Suprapubic skin (tissue), 4 donors: ENCODE measurements at regions not wholly inside any gene's neighbourhood (a gene's known extent, or its start where the extent isn't known, plus 50 kb on each side); places are given as distances from the start of the nearest gene placed in this dataset.

Experiments used
- DNase-seq, 2 donors: peaks; one replicate each; pipeline ENCODE4 v3.0.0-alpha.2; 2019; ENCODE audit warnings: low spot score in 2 of 2
- H3K27ac ChIP-seq: fragments of 200-600 bp; sonication (generic); one replicate; pipeline ENCODE4 v1.5.1; 2019
- H3K27me3 ChIP-seq: fragments of 200-600 bp; sonication (generic); one replicate; pipeline ENCODE4 v1.5.1; 2019
- H3K36me3 ChIP-seq: fragments of 200-600 bp; sonication (generic); one replicate; pipeline ENCODE4 v1.5.1; 2019
- H3K4me1 ChIP-seq: fragments of 200-600 bp; sonication (generic); one replicate; pipeline ENCODE4 v1.5.1; 2019
- H3K4me3 ChIP-seq: fragments of 200-600 bp; sonication (generic); one replicate; pipeline ENCODE4 v1.5.1; 2019; ENCODE audit warnings: mild to moderate bottlenecking
- H3K9me3 ChIP-seq: fragments of 200-600 bp; sonication (generic); one replicate; pipeline ENCODE4 v1.5.1; 2019
- EP300 ChIP-seq: sonication (generic); formaldehyde crosslinking; IDR thresholded peaks from one replicate; pipeline ENCODE4 v1.6.1; 2017; ENCODE audit warnings: antibody characterized with exemption
- POLR2A ChIP-seq, 2 donors: fragments of 450-650 bp; IDR thresholded peaks; one replicate each; pipeline ENCODE4 v1.6.1; 2017; ENCODE audit warnings: antibody characterized with exemption in 2 of 2, mild to moderate bottlenecking in 2 of 2, moderate library complexity in 2 of 2
- POLR2AphosphoS5 ChIP-seq, 3 donors: sonication (generic); formaldehyde crosslinking; IDR thresholded peaks; one replicate each; pipeline ENCODE4 v1.6.1; 2017; ENCODE audit warnings: antibody characterized with exemption in 3 of 3
- WGBS: methylation state at CpG from one replicate; pipeline ENCODE4 v1.1.5; 2018; 5-methylcytosine and 5-hydroxymethylcytosine counted together
- TF ChIP-seq, protein P1 (sequence below), 2 donors: fragments of 200-600 bp in 1 of 2; fragments of 450-650 bp in 1 of 2; sonication (generic) in 1 of 2; IDR thresholded peaks; one replicate each; pipeline ENCODE4 v1.5.1; 2016 to 2019; ENCODE audit warnings: antibody characterized with exemption in 2 of 2, mild to moderate bottlenecking in 1 of 2, moderate library complexity in 1 of 2

DNA sequence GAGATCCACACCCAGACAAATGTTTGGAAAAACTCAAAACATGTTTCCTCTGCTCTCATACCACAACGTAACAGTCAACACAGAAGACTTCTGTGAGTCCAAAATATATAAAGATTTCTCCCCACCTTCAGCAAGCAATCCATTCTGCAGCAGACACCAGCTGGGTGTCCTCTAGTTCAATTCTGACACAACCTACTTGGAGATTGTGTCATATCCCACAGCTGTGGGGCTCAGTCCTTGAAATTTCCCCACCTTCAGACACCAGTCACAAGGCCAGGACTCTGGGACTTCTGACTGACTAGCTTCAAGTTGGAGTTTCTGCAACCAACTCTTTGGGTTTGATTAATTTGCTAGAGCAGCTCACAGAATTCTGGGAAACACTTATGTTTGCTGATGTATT, 244.8 kb upstream of the CDYL start:
- H3K27ac ChIP-seq: no peak overlapping the region
- H3K27me3 ChIP-seq: no peaks in the 10 kb centered on the region
- no peak for DNase-seq
- WGBS: 84% methylated on average over 1 of the region's 1 CpG
- H3K4me3 ChIP-seq: no peak overlapping the region
- TF ChIP-seq EP300 (no peak), POLR2A (IDR thresholded peaks at IDR 0.05) (no peak), POLR2AphosphoS5 (IDR thresholded peaks at IDR 0.05) (no peak)
- TF ChIP-seq, protein P1, sequence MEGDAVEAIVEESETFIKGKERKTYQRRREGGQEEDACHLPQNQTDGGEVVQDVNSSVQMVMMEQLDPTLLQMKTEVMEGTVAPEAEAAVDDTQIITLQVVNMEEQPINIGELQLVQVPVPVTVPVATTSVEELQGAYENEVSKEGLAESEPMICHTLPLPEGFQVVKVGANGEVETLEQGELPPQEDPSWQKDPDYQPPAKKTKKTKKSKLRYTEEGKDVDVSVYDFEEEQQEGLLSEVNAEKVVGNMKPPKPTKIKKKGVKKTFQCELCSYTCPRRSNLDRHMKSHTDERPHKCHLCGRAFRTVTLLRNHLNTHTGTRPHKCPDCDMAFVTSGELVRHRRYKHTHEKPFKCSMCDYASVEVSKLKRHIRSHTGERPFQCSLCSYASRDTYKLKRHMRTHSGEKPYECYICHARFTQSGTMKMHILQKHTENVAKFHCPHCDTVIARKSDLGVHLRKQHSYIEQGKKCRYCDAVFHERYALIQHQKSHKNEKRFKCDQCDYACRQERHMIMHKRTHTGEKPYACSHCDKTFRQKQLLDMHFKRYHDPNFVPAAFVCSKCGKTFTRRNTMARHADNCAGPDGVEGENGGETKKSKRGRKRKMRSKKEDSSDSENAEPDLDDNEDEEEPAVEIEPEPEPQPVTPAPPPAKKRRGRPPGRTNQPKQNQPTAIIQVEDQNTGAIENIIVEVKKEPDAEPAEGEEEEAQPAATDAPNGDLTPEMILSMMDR (IDR thresholded peaks at IDR 0.05): no peak
- H3K4me1 ChIP-seq: no peaks in the 10 kb centered on the region
- H3K9me3 ChIP-seq: no peaks in the 10 kb centered on the region
- H3K36me3 ChIP-seq: no peaks in the 10 kb centered on the region

DNA sequence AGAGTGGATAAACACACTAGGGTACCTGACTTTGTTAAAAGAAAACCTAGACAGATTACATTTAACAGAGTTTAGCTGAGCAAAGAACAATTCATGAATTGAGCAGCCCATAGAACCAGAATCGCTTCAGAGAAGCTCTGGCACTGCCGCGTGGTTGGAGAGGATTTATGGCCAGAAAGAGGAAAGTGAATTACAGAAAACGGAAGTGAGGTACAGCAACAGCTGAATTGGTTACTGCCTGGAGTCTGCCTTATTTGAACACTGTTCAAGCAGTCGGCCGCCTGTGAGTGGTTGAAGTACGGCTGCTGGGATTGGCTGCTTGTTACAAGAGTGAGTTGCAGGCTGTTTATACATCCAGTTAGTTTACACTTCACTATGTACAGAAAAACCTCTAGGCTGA, 253.8 kb upstream of the CDYL start:
- Histone ChIP-seq H3K27me3 (no peaks in the 10 kb centered on the region), H3K9me3 (no peaks in the 10 kb centered on the region), H3K27ac (no peak overlapping the region), H3K4me3 (no peak overlapping the region), H3K36me3 (no peaks in the 10 kb centered on the region), H3K4me1 (no peaks in the 10 kb centered on the region)
- WGBS: 72% methylated on average over 7 of the region's 7 CpGs
- TF ChIP-seq EP300 (no peak), POLR2A (IDR thresholded peaks at IDR 0.05) (no peak), POLR2AphosphoS5 (IDR thresholded peaks at IDR 0.05) (no peak)
- TF ChIP-seq, protein P1 (IDR thresholded peaks at IDR 0.05): no peak
- DNase-seq: no peak

DNA sequence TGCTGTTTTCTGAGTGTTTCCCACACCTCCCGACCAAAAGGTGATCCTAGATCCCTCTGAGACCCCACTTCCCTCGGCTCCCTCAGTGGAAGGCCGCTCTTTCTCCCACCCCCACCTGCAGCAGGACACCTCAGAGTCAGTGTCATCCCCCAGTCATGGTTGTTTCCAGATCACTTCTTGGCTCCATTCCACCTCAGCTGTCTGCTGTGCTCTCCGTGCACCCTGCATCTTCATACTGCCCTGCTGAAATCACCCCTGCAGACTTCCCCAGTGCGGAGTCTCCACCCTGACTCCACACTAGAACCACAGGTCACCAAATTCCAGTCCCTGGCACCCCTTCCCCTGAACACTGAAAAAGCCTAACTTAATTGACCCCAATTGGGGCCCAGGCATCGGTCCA, 255.1 kb upstream of the CDYL start:
- no peaks in the 10 kb centered on the region for H3K9me3 ChIP-seq
- no peak overlapping the region for H3K27ac ChIP-seq
- no peaks in the 10 kb centered on the region for H3K36me3 ChIP-seq
- no peak overlapping the region for H3K4me3 ChIP-seq
- no peaks in the 10 kb centered on the region for H3K27me3 ChIP-seq
- 74% methylated on average over 6 of the region's 6 CpGs for WGBS
- H3K4me1 ChIP-seq: no peaks in the 10 kb centered on the region
- TF ChIP-seq POLR2AphosphoS5 (IDR thresholded peaks at IDR 0.05) (no peak), POLR2A (IDR thresholded peaks at IDR 0.05) (no peak), EP300 (no peak)
- TF ChIP-seq, protein P1 (IDR thresholded peaks at IDR 0.05): no peak
- DNase-seq: no peak

DNA sequence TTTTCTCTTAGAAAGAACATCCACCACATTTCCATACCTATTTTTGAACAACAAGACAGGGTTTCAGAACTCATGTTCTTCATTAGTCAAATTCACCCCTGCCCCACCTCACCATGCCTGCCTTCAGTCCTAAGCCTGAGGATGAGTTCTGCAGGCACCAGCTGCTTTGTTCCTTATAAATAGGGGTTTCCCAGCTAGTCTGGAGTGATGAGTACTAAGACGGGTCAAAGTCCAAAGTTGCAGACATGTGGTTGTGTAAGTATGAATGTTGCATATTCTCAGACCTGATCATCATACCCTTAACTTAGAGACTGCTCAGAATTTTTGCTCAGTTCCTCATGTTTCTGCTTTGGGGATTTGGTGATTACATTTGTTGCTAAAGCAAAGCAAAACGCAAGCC, 257.7 kb upstream of the CDYL start:
- H3K9me3 ChIP-seq: no peaks in the 10 kb centered on the region
- WGBS: 73% methylated on average over 2 of the region's 2 CpGs
- no peak for DNase-seq

DNA sequence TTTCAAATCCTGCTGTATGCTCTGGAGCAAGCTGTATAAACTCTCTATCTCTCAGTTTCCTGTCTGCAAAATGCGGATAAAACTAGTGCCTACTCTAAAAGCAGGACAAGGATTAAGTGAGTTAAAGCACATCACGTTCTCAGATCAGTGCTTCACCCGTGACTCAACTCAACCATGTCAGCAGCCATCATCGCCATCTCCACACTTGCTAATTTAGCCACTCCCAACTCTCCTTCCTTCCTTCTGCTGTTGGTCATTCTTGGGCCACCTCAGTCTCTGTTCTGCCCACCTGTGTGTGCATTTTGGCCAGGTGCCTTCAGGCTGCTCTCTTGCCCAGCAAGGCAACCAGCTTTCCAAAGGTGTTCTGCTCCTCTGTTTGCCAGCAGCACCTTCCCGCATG, 260.0 kb upstream of the CDYL start:
- Histone ChIP-seq H3K27ac (no peak overlapping the region), H3K9me3 (no peaks in the 10 kb centered on the region), H3K36me3 (no peaks in the 10 kb centered on the region), H3K4me3 (no peak overlapping the region), H3K27me3 (no peaks in the 10 kb centered on the region), H3K4me1 (no peaks in the 10 kb centered on the region)
- no peak for TF ChIP-seq POLR2AphosphoS5 (IDR thresholded peaks at IDR 0.05)
- no peak for TF ChIP-seq POLR2A (IDR thresholded peaks at IDR 0.05)
- TF ChIP-seq, protein P1 (IDR thresholded peaks at IDR 0.05): no peak
- no peak for TF ChIP-seq EP300
- 82% methylated on average over 5 of the region's 5 CpGs for WGBS
- no peak for DNase-seq

More for the DNA sequence above, 257.7 kb upstream of the CDYL start:
- no peaks in the 10 kb centered on the region for H3K27me3 ChIP-seq
- no peaks in the 10 kb centered on the region for H3K4me1 ChIP-seq
- H3K36me3 ChIP-seq: no peaks in the 10 kb centered on the region
- H3K27ac ChIP-seq: no peak overlapping the region
- no peak overlapping the region for H3K4me3 ChIP-seq
- TF ChIP-seq, protein P1 (IDR thresholded peaks at IDR 0.05): no peak
